D721Med (cell line): ENCODE measurements at regions not wholly inside any gene's neighbourhood (a gene's known extent, or its start where the extent isn't known, plus 50 kb on each side); places are given as distances from the start of the nearest gene placed in this dataset.

ENCODE experiments used
- DNase-seq: peaks from one replicate; pipeline ENCODE4 v3.0.0; 2011; ENCODE audit warnings: low spot score; ENCODE audit not compliant: insufficient read length
- FAIRE-seq: peaks from 2 replicates; lab custom pipeline; 2011; peaks lifted over from hg19 to GRCh38; lab: Jason Lieb, UNC
- TF ChIP-seq, protein P1 (sequence below): IDR thresholded peaks from 2 replicates; pipeline ENCODE4 v1.5.1; 2012; ENCODE audit warnings: mild to moderate bottlenecking, control low read depth; ENCODE audit not compliant: insufficient read depth; ENCODE audit errors: missing control alignments

DNA sequence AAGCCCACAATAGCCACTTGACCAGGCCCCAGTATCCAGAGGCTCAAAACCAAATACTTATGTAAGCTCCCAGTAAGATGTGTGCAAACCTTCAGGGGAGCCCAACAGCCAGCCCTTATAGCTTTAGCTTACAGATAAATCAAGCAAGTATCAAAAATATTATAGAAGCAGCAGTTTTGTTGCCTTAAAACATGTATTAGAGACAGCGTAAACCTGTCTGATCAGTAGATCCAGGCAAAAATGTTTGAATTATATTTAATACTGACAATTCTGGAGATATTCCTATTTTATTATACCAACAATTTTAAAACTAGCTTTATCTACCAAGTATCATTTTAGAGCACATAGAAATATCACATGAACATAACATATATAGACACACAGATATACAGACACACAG lies 365.6 kb upstream of the KLF4 start:
- FAIRE-seq, result no peak
- TF ChIP-seq, protein P1, sequence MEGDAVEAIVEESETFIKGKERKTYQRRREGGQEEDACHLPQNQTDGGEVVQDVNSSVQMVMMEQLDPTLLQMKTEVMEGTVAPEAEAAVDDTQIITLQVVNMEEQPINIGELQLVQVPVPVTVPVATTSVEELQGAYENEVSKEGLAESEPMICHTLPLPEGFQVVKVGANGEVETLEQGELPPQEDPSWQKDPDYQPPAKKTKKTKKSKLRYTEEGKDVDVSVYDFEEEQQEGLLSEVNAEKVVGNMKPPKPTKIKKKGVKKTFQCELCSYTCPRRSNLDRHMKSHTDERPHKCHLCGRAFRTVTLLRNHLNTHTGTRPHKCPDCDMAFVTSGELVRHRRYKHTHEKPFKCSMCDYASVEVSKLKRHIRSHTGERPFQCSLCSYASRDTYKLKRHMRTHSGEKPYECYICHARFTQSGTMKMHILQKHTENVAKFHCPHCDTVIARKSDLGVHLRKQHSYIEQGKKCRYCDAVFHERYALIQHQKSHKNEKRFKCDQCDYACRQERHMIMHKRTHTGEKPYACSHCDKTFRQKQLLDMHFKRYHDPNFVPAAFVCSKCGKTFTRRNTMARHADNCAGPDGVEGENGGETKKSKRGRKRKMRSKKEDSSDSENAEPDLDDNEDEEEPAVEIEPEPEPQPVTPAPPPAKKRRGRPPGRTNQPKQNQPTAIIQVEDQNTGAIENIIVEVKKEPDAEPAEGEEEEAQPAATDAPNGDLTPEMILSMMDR, result no peak

DNA sequence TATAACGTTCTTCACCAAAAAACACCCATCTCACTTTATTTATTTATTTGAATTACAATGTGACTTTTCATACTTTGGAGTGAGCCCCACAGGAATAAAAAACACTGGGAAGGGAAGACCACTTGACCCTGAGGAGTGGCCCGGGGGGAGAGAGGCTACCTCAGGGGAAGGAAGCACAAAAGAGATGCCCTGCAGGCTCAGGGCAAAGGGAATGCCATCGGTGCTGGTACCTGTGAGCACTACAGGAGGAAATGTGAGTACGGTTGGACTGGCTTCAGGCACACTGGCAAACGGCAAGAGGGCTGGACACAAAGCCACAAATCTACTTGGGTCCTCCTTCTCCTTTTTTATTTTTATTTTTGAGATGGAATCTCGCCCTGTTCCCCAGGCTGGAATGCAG lies 363.9 kb upstream of the KLF4 start:
- TF ChIP-seq, protein P1, result no peak
- DNase-seq (no peak), FAIRE-seq (no peak)

More for the DNA sequence above, 365.6 kb upstream of the KLF4 start:
- DNase-seq, result no peak

DNA sequence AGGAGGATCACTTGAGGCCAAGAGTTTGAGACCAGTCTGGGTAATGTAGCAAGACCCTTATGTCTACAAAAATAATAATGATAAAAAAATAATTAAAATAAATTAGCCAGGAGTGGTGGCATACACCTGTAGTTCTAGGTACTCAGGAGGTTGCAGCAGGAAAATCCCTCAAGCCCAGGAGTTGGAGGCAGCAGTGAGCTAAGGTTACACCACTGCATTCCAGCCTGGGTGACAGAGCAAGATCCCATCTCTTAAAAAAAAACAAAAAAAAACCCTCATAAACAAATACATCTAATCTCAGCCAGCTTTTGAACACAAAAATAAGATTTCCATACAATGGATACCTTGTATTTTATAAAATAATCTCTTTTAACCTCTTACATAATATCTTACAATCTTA lies 363.3 kb upstream of the KLF4 start:
- FAIRE-seq (no peak), DNase-seq (no peak)
- TF ChIP-seq, protein P1, result no peak

DNA sequence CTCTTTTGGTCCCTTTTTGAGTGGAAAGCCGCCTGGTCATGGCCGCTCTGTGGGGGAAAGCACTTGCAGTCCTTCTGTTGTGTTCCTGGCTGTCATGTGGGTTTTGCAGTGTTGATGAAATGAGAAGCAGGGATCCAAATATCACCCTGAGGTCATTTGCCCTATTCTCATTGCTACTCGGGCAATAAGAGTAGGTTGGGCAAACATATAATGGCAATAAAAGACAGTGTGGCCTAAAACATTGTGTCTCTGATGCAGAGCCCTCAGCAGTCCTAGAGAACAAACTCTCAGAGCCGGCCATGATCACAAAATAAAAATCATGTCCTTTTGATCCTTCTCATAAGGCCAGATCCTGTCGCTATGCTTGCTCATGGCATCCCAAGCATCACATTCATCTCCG lies 361.1 kb upstream of the KLF4 start:
- TF ChIP-seq, protein P1, result no peak
- no peak for FAIRE-seq
- DNase-seq, result no peak

DNA sequence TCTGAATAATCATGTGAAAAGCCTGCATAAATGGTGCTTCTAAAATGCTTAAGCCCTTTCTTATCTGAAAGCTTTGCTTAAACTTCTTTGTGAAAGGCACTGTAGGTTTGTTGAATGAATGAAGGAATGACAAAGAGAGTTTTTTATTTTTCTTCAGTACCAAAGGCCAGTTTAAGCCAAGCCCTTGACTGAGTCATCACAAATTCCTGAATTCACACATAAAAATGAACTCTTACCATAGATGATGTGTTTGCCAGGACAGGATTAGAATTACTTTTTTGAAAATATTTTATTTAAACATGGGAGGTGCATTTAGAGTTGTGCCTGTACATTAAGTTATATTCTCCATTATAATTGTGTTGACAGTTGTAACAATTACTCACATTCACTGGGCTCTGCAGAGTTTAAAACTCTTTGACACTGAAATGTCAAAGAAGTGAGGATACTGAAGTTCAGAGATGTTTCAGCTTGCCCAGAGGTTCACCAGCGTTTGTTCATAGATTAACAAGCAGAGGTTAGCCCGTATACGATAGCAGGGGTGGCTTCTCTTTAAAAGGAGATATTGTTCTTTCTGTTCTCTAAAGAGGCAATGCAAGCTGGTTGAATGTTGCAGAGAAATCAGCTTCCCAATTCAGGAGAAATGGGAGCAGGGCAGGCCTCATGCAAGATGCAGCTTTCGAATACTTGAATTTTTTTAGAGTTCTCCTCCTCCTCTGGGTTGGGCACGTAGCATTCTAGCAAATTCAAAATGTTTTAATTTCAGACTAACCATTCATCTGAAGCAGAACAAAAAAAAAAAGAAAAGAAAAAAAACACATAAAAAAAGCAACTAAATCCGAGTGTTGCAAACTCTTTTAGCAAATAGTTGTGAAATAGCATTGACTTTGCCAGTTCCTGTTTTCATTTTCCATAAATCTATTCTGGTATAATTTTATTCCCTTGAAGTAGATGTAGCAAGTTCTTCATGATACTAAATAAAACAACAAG lies 358.7 kb upstream of the KLF4 start:
- FAIRE-seq (no peak), DNase-seq (no peak)
- TF ChIP-seq, protein P1, result no peak

DNA sequence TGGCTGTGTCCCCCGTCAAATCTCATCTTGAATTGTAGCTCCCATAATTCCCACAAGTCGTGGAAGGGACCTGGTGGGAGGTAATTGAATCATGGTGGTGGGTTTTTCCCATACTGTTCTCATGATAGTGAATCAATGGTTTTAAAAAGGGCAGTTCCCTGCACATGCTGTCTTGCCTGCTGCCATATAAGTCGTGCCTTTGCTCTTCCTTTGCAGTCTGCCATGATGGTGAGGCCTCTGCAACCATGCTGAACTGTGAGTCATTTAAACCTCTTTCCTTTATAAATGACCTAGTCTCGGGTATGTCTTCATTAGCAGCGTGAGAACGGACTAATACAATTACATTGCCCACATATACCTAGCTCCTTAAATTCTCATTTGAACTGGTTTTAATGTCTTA lies 353.0 kb upstream of the KLF4 start:
- TF ChIP-seq, protein P1, result no peak
- no peak for FAIRE-seq
- DNase-seq, result no peak

DNA sequence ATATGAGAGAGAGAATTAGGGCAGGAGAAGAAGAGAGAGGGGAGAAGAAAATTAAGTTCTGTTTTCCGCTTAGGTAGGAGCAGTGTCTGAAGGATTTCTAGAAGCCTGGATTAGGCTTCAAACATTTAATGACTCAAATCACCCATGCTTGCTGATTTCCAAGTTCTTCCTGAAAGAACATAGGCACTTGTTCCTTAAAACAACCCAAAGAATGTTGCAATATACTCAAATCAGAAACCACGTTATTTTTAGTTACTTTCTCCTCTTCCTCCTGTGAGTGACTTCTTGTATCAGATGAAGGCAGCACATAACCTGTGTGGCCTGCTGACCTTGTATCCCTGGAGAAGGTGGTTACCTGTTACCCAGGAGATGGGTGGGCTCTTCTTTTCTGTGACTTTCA lies 351.5 kb upstream of the KLF4 start:
- TF ChIP-seq, protein P1, result no peak
- DNase-seq (no peak), FAIRE-seq (no peak)
